Transverse colon (tissue), 4 donors: ENCODE measurements at regions not wholly inside any gene's neighbourhood (a gene's known extent, or its start where the extent isn't known, plus 50 kb on each side); places are given as distances from the start of the nearest gene placed in this dataset.
A peak's percentile ranks its signal among the peaks of the same experiment; 100 is the strongest.
"Not testable (repeated sequence)": the region's sequence is repeated elsewhere in the genome, so short reads cannot be mapped to it uniquely, and the experiment has no call there.

ENCODE experiments used
- DNase-seq: peaks from one replicate; pipeline ENCODE4 v3.0.0-alpha.2; 2019
- H3K27ac ChIP-seq, 4 donors: fragments of 200-600 bp; sonication (generic); 2 replicates each; pipeline ENCODE4 v1.5.1; 2016 to 2018; ENCODE audit warnings: inconsistent platforms in 4 of 4
- H3K27me3 ChIP-seq: fragments of 200-600 bp; sonication (generic); 2 replicates; pipeline ENCODE4 v1.5.1; 2017; ENCODE audit warnings: inconsistent platforms
- H3K36me3 ChIP-seq, 4 donors: fragments of 200-600 bp; sonication (generic); 2 replicates each; pipeline ENCODE4 v1.5.1; 2017 to 2019; ENCODE audit warnings: inconsistent platforms in 4 of 4
- H3K4me1 ChIP-seq, 4 donors: fragments of 200-600 bp; sonication (generic); 2 replicates each; pipeline ENCODE4 v1.5.1; 2017 to 2020; ENCODE audit warnings: inconsistent platforms in 4 of 4
- H3K4me3 ChIP-seq, 4 donors: fragments of 200-600 bp; sonication (generic); 1 replicate in 1 of 4; 2 replicates in 3 of 4; pipeline versions ENCODE4 v1.5.1 to v1.6.1; 2017 to 2019; ENCODE audit warnings: inconsistent platforms in 4 of 4
- H3K9me3 ChIP-seq, 2 donors: fragments of 200-600 bp; sonication (generic); 2 replicates each; pipeline ENCODE4 v1.5.1; 2017 to 2019; ENCODE audit warnings: inconsistent platforms in 2 of 2
- EP300 ChIP-seq: sonication (generic); formaldehyde crosslinking; IDR thresholded peaks from one replicate; pipeline ENCODE4 v1.6.1; 2017; ENCODE audit warnings: antibody characterized with exemption, low read depth
- POLR2A ChIP-seq: fragments of 450-650 bp; IDR thresholded peaks from one replicate; pipeline ENCODE4 v1.6.1; 2016; ENCODE audit warnings: antibody characterized with exemption, mild to moderate bottlenecking, moderate library complexity
- POLR2AphosphoS5 ChIP-seq, 3 donors: sonication (generic); formaldehyde crosslinking; IDR thresholded peaks; one replicate each; pipeline ENCODE4 v1.6.1; 2016; ENCODE audit warnings: antibody characterized with exemption in 3 of 3
- WGBS, 2 donors: methylation state at CpG; one replicate each; pipeline ENCODE4 v1.1.5; 2018; ENCODE audit warnings: low coverage in 1 of 2; 5-methylcytosine and 5-hydroxymethylcytosine counted together
- in situ Hi-C, 4 donors: fragments of 200-750 bp; cut with MboI; loops; one replicate each; pipeline versions ENCODE4 v1.15.0 to v1.15.1; 2017; ENCODE audit warnings: low sequenced_read_pairs in 3 of 4, low pct_ligation_motif_present in 1 of 4, low pct_unique_long_range_greater_than_20kb in 1 of 4
- intact Hi-C: fragments of 100-400 bp; cut with DNase I; formaldehyde crosslinking; loops from one replicate; pipeline ENCODE4 v1.15.1; 2023; ENCODE audit warnings: low total_unique reads
- TF ChIP-seq, protein P1 (sequence below), 5 experiments: fragments of 200-600 bp in 3 of 5; fragments of 450-650 bp in 2 of 5; sonication (generic) in 3 of 5; IDR thresholded peaks; 1 replicate in 2 of 5; 2 replicates in 3 of 5; pipeline ENCODE4 v1.5.1; 2016 to 2017; ENCODE audit warnings: antibody characterized with exemption in 5 of 5, inconsistent platforms in 3 of 5, mild to moderate bottlenecking in 2 of 5, moderate library complexity in 1 of 5

DNA sequence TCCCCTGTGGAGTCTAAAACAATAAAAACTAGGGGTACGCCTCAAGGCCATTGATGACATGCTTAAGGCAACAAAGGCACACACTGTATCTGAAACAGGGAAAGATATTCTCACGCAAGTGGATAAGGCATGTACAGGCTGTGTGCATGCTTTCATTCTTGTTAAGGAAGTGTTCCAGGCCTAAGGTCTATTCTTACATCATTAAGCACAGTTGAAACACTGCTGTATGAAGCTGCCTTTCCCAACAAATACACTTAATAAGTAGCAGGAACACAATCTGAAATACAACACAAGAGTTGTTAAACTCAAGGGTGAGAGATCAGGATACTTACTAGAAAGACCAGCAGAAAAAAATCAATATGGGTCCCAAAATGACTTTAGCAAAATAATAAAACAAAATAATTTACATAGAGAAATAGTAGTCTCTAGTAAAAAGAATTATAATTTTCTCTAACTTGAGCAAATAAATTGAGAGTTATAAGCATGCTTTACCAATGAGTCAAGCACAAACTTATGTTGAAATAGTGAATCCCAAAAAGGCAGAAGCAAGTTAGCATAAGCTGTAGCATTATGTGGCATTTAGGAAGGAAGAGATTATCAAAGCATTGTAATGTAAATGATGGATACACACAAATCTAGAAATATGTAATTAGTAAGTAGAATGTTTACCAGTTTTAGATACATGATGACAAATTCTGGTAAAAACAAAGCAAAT lies 796.9 kb downstream of the SLITRK1 start:
- Histone ChIP-seq H3K27ac (no peak overlapping the region), H3K4me1 (no peaks in the 10 kb centered on the region), H3K36me3 (no peaks in the 10 kb centered on the region), H3K27me3 (no peaks in the 10 kb centered on the region), H3K9me3 (no peaks in the 10 kb centered on the region), H3K4me3 (no peak overlapping the region)
- intact Hi-C loops (no loop called here), in situ Hi-C loops (no loop called here)
- WGBS, 2 donors: 88 to 90% methylated on average over 2 of the region's 2 CpGs
- no peak for DNase-seq
- no peak for TF ChIP-seq POLR2A
- TF ChIP-seq, protein P1, sequence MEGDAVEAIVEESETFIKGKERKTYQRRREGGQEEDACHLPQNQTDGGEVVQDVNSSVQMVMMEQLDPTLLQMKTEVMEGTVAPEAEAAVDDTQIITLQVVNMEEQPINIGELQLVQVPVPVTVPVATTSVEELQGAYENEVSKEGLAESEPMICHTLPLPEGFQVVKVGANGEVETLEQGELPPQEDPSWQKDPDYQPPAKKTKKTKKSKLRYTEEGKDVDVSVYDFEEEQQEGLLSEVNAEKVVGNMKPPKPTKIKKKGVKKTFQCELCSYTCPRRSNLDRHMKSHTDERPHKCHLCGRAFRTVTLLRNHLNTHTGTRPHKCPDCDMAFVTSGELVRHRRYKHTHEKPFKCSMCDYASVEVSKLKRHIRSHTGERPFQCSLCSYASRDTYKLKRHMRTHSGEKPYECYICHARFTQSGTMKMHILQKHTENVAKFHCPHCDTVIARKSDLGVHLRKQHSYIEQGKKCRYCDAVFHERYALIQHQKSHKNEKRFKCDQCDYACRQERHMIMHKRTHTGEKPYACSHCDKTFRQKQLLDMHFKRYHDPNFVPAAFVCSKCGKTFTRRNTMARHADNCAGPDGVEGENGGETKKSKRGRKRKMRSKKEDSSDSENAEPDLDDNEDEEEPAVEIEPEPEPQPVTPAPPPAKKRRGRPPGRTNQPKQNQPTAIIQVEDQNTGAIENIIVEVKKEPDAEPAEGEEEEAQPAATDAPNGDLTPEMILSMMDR (IDR thresholded peaks at IDR 0.05): no peak
- TF ChIP-seq EP300: no peak
- no peak for TF ChIP-seq POLR2AphosphoS5 (IDR thresholded peaks at IDR 0.05)

DNA sequence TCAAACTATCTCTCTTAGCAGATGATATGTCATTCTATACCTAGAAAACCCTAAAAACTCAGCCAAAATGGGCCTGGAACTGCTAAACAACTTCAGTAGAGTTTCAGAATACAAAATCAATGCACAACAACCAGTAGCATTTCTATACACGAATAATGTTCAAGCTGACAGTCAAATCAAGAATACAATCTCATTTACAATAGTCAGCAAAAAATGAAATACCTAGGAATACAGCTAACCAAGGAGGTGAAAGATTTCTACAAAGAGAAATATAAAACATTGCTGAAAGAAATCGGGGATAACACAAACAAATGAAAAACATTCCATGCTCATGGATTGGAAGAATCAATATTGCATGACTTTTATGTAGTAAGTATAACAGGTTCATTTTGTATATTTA lies 804.8 kb downstream of the SLITRK1 start:
- in situ Hi-C loops (no loop called here), intact Hi-C loops (no loop called here)
- Histone ChIP-seq H3K4me3 (no peak overlapping the region), H3K27ac (no peak overlapping the region), H3K9me3 (peaks cover 0 to 8% of the 10 kb centered on the region in 2 donors), H3K4me1 (no peaks in the 10 kb centered on the region), H3K27me3 (no peaks in the 10 kb centered on the region), H3K36me3 (no peaks in the 10 kb centered on the region)
- 75 to 88% methylated on average over 2 of the region's 2 CpGs for WGBS, 2 donors
- no peak for DNase-seq
- no peak for TF ChIP-seq POLR2AphosphoS5 (IDR thresholded peaks at IDR 0.05)
- TF ChIP-seq, protein P1 (IDR thresholded peaks at IDR 0.05): no peak

DNA sequence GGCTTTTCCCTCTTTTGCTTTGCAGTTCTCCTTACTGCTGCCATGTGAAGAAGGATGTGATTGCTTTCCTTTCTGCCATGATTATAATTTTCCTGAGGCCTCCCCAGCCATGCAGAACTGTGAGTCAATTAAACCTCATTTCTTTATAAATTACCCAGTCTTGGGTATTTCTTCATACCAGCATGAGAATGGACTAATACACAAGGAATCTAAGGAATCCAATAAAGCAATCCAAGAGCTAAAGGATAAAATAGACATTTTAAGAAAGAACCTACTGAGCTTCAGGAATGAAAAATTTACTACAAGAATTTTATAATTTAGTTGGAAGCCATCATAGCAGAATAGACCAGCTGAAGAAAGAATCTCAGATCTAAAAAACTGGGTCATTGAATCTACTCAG lies 808.3 kb downstream of the SLITRK1 start:
- DNase-seq, H3K27me3 ChIP-seq, in situ Hi-C loops, H3K27ac ChIP-seq, H3K4me3 ChIP-seq, H3K4me1 ChIP-seq, intact Hi-C loops, H3K36me3 ChIP-seq: not testable (repeated sequence)
- H3K9me3 ChIP-seq: peaks cover 0 to 12% of the 10 kb centered on the region in 2 donors

DNA sequence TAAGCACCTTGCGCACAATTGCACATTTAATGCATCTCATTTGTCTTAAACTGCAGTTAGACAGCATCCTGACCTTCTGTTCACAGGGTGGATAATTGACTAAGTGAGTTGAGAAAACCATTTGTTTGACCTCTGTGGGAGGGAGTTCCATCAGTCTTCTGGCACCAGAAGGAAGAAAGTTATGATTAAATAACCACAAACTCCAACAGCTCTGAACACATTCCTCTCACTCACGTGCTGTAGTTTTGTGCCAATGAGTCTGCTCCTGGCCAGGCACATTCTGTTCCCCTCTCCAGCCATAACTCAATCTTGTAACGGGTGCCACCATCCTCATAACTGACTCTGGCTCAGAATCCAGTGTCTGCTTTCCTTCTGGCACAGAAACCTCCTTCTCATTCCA lies 817.2 kb downstream of the SLITRK1 start:
- WGBS, 2 donors: 17 to 35% methylated on average over 3 of the region's 3 CpGs
- no peaks in the 10 kb centered on the region for H3K36me3 ChIP-seq
- no peaks in the 10 kb centered on the region for H3K4me1 ChIP-seq
- peak; percentile 24 for DNase-seq
- H3K27me3 ChIP-seq: no peaks in the 10 kb centered on the region
- peak overlapping the region in 2 of 4 donors; percentile 22 to 62 for H3K27ac ChIP-seq
- intact Hi-C loops: no loop called here
- in situ Hi-C loops: no loop called here
- H3K4me3 ChIP-seq: no peak overlapping the region
- H3K9me3 ChIP-seq: no peaks in the 10 kb centered on the region
- TF ChIP-seq POLR2A (no peak), EP300 (peak; percentile 98), POLR2AphosphoS5 (IDR thresholded peaks at IDR 0.05) (peak; percentile 93 to 96 (median 95))
- TF ChIP-seq, protein P1 (IDR thresholded peaks at IDR 0.05): no peak

DNA sequence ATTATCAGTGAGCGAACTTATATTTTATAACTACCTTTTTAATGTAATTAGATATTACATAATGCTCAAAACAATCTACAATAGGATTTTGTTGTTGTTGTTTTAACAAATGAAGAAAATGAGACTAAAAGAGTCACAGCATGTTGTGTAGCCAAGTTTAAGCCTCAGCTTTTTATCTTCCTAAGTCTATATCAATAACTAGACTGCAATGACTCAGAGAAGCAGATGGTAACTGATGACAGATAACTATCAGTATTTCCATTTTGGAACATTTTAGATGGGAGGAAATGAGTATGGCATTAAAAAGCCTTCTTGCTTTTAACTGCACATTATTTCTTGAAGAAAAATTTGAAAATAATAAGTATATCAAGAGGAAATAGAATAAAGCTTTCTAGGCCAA lies 825.2 kb downstream of the SLITRK1 start:
- WGBS, 2 donors: 79 to 91% methylated on average over 1 of the region's 1 CpG
- H3K36me3 ChIP-seq: no peaks in the 10 kb centered on the region
- intact Hi-C loops: no loop called here
- no peak overlapping the region for H3K4me3 ChIP-seq
- no peaks in the 10 kb centered on the region for H3K4me1 ChIP-seq
- H3K27me3 ChIP-seq: no peaks in the 10 kb centered on the region
- no peaks in the 10 kb centered on the region for H3K9me3 ChIP-seq
- TF ChIP-seq POLR2AphosphoS5 (IDR thresholded peaks at IDR 0.05) (no peak), EP300 (no peak), POLR2A (no peak)
- TF ChIP-seq, protein P1 (IDR thresholded peaks at IDR 0.05): no peak
- no peak overlapping the region for H3K27ac ChIP-seq
- in situ Hi-C loops: no loop called here
- DNase-seq: no peak
